HepG2 (cell line): ENCODE measurements at regions not wholly inside any gene's neighbourhood (a gene's known extent, or its start where the extent isn't known, plus 50 kb on each side); places are given as distances from the start of the nearest gene placed in this dataset.

Experiments used
- ATF5 ChIP-seq: sonication (generic); formaldehyde crosslinking; IDR thresholded peaks from 2 replicates; pipeline ENCODE4 v1.4.0; 2020; ENCODE audit warnings: mild to moderate bottlenecking, low read depth, missing genetic modification reagents
- HOXA3 ChIP-seq: sonication (generic); formaldehyde crosslinking; IDR thresholded peaks from 2 replicates; pipeline ENCODE4 v1.5.0; 2020; ENCODE audit warnings: missing genetic modification reagents
- JDP2 ChIP-seq: sonication (generic); formaldehyde crosslinking; IDR thresholded peaks from 2 replicates; pipeline ENCODE4 v1.8.1; 2022; ENCODE audit warnings: missing genetic modification reagents, borderline replicate concordance
- KLF16 ChIP-seq, 2 experiments: sonication (generic) in 1 of 2; formaldehyde crosslinking in 1 of 2; IDR thresholded peaks; 2 replicates each; pipeline versions ENCODE4 v1.6.1 to v1.8.0; 2016 to 2023; ENCODE audit warnings: missing genetic modification reagents in 2 of 2, missing compliant biosample characterization in 1 of 2
- NPAS2 ChIP-seq: sonication (generic); formaldehyde crosslinking; IDR thresholded peaks from 2 replicates; pipeline ENCODE4 v1.8.0; 2022; ENCODE audit warnings: mild to moderate bottlenecking, missing genetic modification reagents, borderline replicate concordance
- PBX2 ChIP-seq: IDR thresholded peaks from 2 replicates; pipeline ENCODE4 v1.6.1; 2016; ENCODE audit warnings: control low read depth
- RBM39 ChIP-seq: fragments of 200-400 bp; formaldehyde crosslinking; IDR thresholded peaks from one replicate; pipeline ENCODE4 v1.6.1; 2018; ENCODE audit warnings: antibody characterized with exemption, mild to moderate bottlenecking, low read depth, low read length; ENCODE audit not compliant: poor library complexity, severe bottlenecking
- SETDB1 ChIP-seq: sonication (generic); formaldehyde crosslinking; IDR thresholded peaks from 2 replicates; pipeline ENCODE4 v1.5.1; 2020; ENCODE audit warnings: missing genetic modification reagents, mild to moderate bottlenecking, borderline replicate concordance
- SRSF1 ChIP-seq: fragments of 200-400 bp; formaldehyde crosslinking; optimal IDR thresholded peaks from 2 replicates; pipeline ENCODE3; 2017; ENCODE audit warnings: mild to moderate bottlenecking, low read depth, low read length, moderate library complexity
- ZBTB1 ChIP-seq: sonication (generic); formaldehyde crosslinking; IDR thresholded peaks from 2 replicates; pipeline ENCODE4 v1.4.0; 2020; ENCODE audit warnings: missing genetic modification reagents, borderline replicate concordance
- ZBTB8A ChIP-seq: sonication (generic); formaldehyde crosslinking; IDR thresholded peaks from 2 replicates; pipeline ENCODE4 v1.4.0; 2020; ENCODE audit warnings: mild to moderate bottlenecking, low read depth, missing genetic modification reagents, borderline replicate concordance
- ZC3H4 ChIP-seq: sonication (generic); formaldehyde crosslinking; IDR thresholded peaks from 2 replicates; pipeline ENCODE4 v1.4.0; 2020; ENCODE audit warnings: missing genetic modification reagents, borderline replicate concordance
- ZFP37 ChIP-seq: sonication (generic); formaldehyde crosslinking; IDR thresholded peaks from 2 replicates; pipeline ENCODE4 v1.4.0; 2020; ENCODE audit warnings: missing genetic modification reagents, borderline replicate concordance
- TF ChIP-seq, protein P1 (sequence below): sonication (generic); formaldehyde crosslinking; IDR thresholded peaks from 2 replicates; pipeline ENCODE4 v1.4.0; 2020; ENCODE audit warnings: missing genetic modification reagents
- TF ChIP-seq, protein P2 (sequence below): sonication (generic); formaldehyde crosslinking; IDR thresholded peaks from 2 replicates; pipeline ENCODE4 v1.4.0; 2020; ENCODE audit warnings: mild to moderate bottlenecking, missing genetic modification reagents

DNA sequence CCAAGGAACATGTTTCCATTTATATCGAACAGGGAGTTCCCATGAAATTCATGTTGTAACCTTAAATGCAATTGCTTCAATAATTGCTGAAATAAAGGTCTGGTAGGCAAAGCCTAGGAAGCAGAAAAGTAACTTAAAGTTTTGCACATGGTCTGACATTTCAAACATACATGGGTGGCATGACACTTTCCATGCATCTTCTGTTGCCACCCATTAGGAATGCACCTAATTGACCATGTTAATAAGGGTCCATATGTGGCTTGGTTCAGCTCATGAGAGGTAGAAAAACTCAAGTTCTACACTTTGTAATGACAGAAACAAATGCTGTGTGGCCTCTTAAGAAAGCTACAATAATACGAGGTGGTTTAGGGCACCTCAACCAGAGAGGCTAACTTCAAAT, 72.0 kb upstream of the GORAB start (continued):
- TF ChIP-seq, protein P1, sequence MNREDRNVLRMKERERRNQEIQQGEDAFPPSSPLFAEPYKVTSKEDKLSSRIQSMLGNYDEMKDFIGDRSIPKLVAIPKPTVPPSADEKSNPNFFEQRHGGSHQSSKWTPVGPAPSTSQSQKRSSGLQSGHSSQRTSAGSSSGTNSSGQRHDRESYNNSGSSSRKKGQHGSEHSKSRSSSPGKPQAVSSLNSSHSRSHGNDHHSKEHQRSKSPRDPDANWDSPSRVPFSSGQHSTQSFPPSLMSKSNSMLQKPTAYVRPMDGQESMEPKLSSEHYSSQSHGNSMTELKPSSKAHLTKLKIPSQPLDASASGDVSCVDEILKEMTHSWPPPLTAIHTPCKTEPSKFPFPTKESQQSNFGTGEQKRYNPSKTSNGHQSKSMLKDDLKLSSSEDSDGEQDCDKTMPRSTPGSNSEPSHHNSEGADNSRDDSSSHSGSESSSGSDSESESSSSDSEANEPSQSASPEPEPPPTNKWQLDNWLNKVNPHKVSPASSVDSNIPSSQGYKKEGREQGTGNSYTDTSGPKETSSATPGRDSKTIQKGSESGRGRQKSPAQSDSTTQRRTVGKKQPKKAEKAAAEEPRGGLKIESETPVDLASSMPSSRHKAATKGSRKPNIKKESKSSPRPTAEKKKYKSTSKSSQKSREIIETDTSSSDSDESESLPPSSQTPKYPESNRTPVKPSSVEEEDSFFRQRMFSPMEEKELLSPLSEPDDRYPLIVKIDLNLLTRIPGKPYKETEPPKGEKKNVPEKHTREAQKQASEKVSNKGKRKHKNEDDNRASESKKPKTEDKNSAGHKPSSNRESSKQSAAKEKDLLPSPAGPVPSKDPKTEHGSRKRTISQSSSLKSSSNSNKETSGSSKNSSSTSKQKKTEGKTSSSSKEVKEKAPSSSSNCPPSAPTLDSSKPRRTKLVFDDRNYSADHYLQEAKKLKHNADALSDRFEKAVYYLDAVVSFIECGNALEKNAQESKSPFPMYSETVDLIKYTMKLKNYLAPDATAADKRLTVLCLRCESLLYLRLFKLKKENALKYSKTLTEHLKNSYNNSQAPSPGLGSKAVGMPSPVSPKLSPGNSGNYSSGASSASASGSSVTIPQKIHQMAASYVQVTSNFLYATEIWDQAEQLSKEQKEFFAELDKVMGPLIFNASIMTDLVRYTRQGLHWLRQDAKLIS (CRISPR knock-in tag) = no peak
- TF ChIP-seq ZC3H4 (CRISPR knock-in tag) (no peak), ATF5 (no peak), HOXA3 (no peak), ZBTB8A (CRISPR knock-in tag) (no peak), ZBTB1 (CRISPR knock-in tag) (no peak), RBM39 (no peak), PBX2 (CRISPR knock-in tag) (no peak), NPAS2 (CRISPR knock-in tag) (no peak), JDP2 (CRISPR knock-in tag) (no peak), ZFP37 (CRISPR knock-in tag) (no peak), KLF16 (CRISPR knock-in tag; IDR thresholded peaks at IDR 0.05) (no peak), SETDB1 (CRISPR knock-in tag) (no peak), SRSF1 (no peak)
- TF ChIP-seq, protein P2, sequence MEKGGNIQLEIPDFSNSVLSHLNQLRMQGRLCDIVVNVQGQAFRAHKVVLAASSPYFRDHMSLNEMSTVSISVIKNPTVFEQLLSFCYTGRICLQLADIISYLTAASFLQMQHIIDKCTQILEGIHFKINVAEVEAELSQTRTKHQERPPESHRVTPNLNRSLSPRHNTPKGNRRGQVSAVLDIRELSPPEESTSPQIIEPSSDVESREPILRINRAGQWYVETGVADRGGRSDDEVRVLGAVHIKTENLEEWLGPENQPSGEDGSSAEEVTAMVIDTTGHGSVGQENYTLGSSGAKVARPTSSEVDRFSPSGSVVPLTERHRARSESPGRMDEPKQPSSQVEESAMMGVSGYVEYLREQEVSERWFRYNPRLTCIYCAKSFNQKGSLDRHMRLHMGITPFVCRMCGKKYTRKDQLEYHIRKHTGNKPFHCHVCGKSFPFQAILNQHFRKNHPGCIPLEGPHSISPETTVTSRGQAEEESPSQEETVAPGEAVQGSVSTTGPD (CRISPR knock-in tag) = no peak
